ENCODE measurements at regions not wholly inside any gene's neighbourhood (a gene's known extent, or its start where the extent isn't known, plus 50 kb on each side); places are given as distances from the start of the nearest gene placed in this dataset.

- Histone ChIP-seq H3K79me2 (no peaks in the 10 kb centered on the region), H3K9me2 (replicated peaks; ENCODE audit: insufficient read depth) (no peaks in the 10 kb centered on the region), H3K4me1 (ENCODE audit: insufficient read depth) (no peaks in the 10 kb centered on the region), H3K36me3 (replicated peaks; ENCODE audit: insufficient read depth, low read depth) (no peaks in the 10 kb centered on the region), H3K4me2 (no peak overlapping the region), H3K27me3 (no peaks in the 10 kb centered on the region), H3K9me3 (ENCODE audit: low read depth) (no peaks in the 10 kb centered on the region), H3K27ac (no peak overlapping the region), H3K4me3 (no peak overlapping the region), H4K20me1 (ENCODE audit: insufficient read depth, poor library complexity, severe bottlenecking) (no peaks in the 10 kb centered on the region), H2AFZ (no peak overlapping the region)
- WGBS (ENCODE audit: low lambda C conversion rate, missing lambda C conversion rate) = 71% methylated on average over 5 of the region's 5 CpGs
- no peak for DNase-seq (ENCODE audit: low spot score)
- TF ChIP-seq EZH2 (IDR thresholded peaks at IDR 0.05; ENCODE audit: borderline replicate concordance) (no peak), EZH2phosphoT487 (IDR thresholded peaks at IDR 0.05; ENCODE audit: low read depth, severe bottlenecking, unreplicated experiment) (no peak)
- TF ChIP-seq, protein P1, sequence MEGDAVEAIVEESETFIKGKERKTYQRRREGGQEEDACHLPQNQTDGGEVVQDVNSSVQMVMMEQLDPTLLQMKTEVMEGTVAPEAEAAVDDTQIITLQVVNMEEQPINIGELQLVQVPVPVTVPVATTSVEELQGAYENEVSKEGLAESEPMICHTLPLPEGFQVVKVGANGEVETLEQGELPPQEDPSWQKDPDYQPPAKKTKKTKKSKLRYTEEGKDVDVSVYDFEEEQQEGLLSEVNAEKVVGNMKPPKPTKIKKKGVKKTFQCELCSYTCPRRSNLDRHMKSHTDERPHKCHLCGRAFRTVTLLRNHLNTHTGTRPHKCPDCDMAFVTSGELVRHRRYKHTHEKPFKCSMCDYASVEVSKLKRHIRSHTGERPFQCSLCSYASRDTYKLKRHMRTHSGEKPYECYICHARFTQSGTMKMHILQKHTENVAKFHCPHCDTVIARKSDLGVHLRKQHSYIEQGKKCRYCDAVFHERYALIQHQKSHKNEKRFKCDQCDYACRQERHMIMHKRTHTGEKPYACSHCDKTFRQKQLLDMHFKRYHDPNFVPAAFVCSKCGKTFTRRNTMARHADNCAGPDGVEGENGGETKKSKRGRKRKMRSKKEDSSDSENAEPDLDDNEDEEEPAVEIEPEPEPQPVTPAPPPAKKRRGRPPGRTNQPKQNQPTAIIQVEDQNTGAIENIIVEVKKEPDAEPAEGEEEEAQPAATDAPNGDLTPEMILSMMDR (IDR thresholded peaks at IDR 0.05; ENCODE audit: poor library complexity) = no peak
These were observed 535.4 kb upstream of the PTPRD start for GRCh38 chr9:11148189-11148588.

DNA sequence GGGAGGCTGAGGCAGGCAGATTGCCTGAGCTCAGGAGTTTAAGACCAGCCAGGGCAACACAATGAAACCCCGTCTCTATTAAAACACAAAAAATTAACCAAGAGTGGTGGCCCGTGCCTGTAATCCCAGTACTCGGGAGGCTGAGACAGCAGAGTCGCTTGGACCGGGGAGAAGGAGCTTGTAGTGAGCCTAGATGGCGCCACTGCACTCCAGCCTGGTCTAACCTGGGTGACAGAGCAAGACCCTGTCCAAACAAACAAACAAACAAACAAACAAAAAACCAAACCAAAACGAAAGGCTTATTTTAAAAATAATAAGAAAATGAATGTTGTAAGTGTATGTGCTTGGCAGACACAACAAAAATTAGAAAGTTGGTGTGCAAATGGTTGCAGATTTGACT is 536.3 kb upstream of the PTPRD start:
- Histone ChIP-seq H3K27ac (no peak overlapping the region), H3K4me3 (no peak overlapping the region), H3K36me3 (replicated peaks; ENCODE audit: insufficient read depth, low read depth) (no peaks in the 10 kb centered on the region), H3K79me2 (no peaks in the 10 kb centered on the region), H3K27me3 (no peaks in the 10 kb centered on the region), H2AFZ (no peak overlapping the region), H3K4me1 (ENCODE audit: insufficient read depth) (no peaks in the 10 kb centered on the region), H4K20me1 (ENCODE audit: insufficient read depth, poor library complexity, severe bottlenecking) (no peaks in the 10 kb centered on the region), H3K4me2 (no peak overlapping the region), H3K9me3 (ENCODE audit: low read depth) (no peaks in the 10 kb centered on the region), H3K9me2 (replicated peaks; ENCODE audit: insufficient read depth) (no peaks in the 10 kb centered on the region)
- 52% methylated on average over 7 of the region's 7 CpGs for WGBS (ENCODE audit: low lambda C conversion rate, missing lambda C conversion rate)
- TF ChIP-seq, protein P1 (IDR thresholded peaks at IDR 0.05; ENCODE audit: poor library complexity) = no peak
- no peak for TF ChIP-seq EZH2 (IDR thresholded peaks at IDR 0.05; ENCODE audit: borderline replicate concordance)
- TF ChIP-seq EZH2phosphoT487 (IDR thresholded peaks at IDR 0.05; ENCODE audit: low read depth, severe bottlenecking, unreplicated experiment) = no peak
- no peak for DNase-seq (ENCODE audit: low spot score)

GRCh38 chr9:11158063-11158462 is 545.3 kb upstream of the PTPRD start:
- no peaks in the 10 kb centered on the region for H3K9me2 ChIP-seq (replicated peaks; ENCODE audit: insufficient read depth)
- WGBS (ENCODE audit: low lambda C conversion rate, missing lambda C conversion rate) = 88% methylated on average over 1 of the region's 1 CpG
- H3K4me2 ChIP-seq = no peak overlapping the region
- no peaks in the 10 kb centered on the region for H3K9me3 ChIP-seq (ENCODE audit: low read depth)
- no peaks in the 10 kb centered on the region for H3K27me3 ChIP-seq
- no peak for DNase-seq (ENCODE audit: low spot score)
- H2AFZ ChIP-seq = no peak overlapping the region
- no peak overlapping the region for H3K4me3 ChIP-seq
- no peaks in the 10 kb centered on the region for H3K36me3 ChIP-seq (replicated peaks; ENCODE audit: insufficient read depth, low read depth)
- no peaks in the 10 kb centered on the region for H3K79me2 ChIP-seq
- no peak for TF ChIP-seq EZH2phosphoT487 (IDR thresholded peaks at IDR 0.05; ENCODE audit: low read depth, severe bottlenecking, unreplicated experiment)
- TF ChIP-seq, protein P1 (IDR thresholded peaks at IDR 0.05; ENCODE audit: poor library complexity) = no peak
- no peak for TF ChIP-seq EZH2 (IDR thresholded peaks at IDR 0.05; ENCODE audit: borderline replicate concordance)
- no peak overlapping the region for H3K27ac ChIP-seq
- H3K4me1 ChIP-seq (ENCODE audit: insufficient read depth) = no peaks in the 10 kb centered on the region
- H4K20me1 ChIP-seq (ENCODE audit: insufficient read depth, poor library complexity, severe bottlenecking) = no peaks in the 10 kb centered on the region

GRCh38 chr9:11158676-11159075 is 545.9 kb upstream of the PTPRD start:
- TF ChIP-seq EZH2 (IDR thresholded peaks at IDR 0.05; ENCODE audit: borderline replicate concordance) (no peak), EZH2phosphoT487 (IDR thresholded peaks at IDR 0.05; ENCODE audit: low read depth, severe bottlenecking, unreplicated experiment) (no peak)
- TF ChIP-seq, protein P1 (IDR thresholded peaks at IDR 0.05; ENCODE audit: poor library complexity) = no peak
- Histone ChIP-seq H3K4me2 (no peak overlapping the region), H3K27me3 (no peaks in the 10 kb centered on the region), H3K36me3 (replicated peaks; ENCODE audit: insufficient read depth, low read depth) (no peaks in the 10 kb centered on the region), H3K79me2 (no peaks in the 10 kb centered on the region), H4K20me1 (ENCODE audit: insufficient read depth, poor library complexity, severe bottlenecking) (no peaks in the 10 kb centered on the region), H3K4me3 (no peak overlapping the region), H2AFZ (no peak overlapping the region), H3K27ac (no peak overlapping the region), H3K4me1 (ENCODE audit: insufficient read depth) (no peaks in the 10 kb centered on the region), H3K9me3 (ENCODE audit: low read depth) (no peaks in the 10 kb centered on the region), H3K9me2 (replicated peaks; ENCODE audit: insufficient read depth) (no peaks in the 10 kb centered on the region)
- no peak for DNase-seq (ENCODE audit: low spot score)

All from hepatocyte (in vitro differentiated cells).